Endothelial cell of umbilical vein (primary cell): ENCODE measurements at regions not wholly inside any gene's neighbourhood (a gene's known extent, or its start where the extent isn't known, plus 50 kb on each side); places are given as distances from the start of the nearest gene placed in this dataset.

ENCODE experiments used
- BruUV-seq: library from RNA; stranded (reverse); fragments of 400-500 nt; replicated peaks from 2 replicates; lab custom pipeline; 2021; lab: Mats Ljungman, UMichigan
- CTCF ChIA-PET: fragments of 300-600, 350-600 bp; sonication (Branson Sonifier 250); formaldehyde crosslinking; loops from one replicate; lab custom pipeline; 2021; ENCODE audit warnings: antibody characterized with exemption, inconsistent platforms; lab: Charles Lee
- POLR2A ChIA-PET: fragments of 300-600, 350-600 bp; sonication (Branson Sonifier 250); formaldehyde crosslinking; loops from one replicate; lab custom pipeline; 2021; ENCODE audit warnings: antibody characterized with exemption, inconsistent platforms; lab: Charles Lee
- DNase-seq: peaks from one replicate; pipeline ENCODE4 v3.0.0-alpha.2; 2011; ENCODE audit warnings: low read depth, low spot score
- FAIRE-seq: peaks from 2 replicates; lab custom pipeline; 2011; peaks lifted over from hg19 to GRCh38; lab: Jason Lieb, UNC
- H2AFZ ChIP-seq: 2 replicates; pipeline ENCODE4 v1.6.0; 2012; ENCODE audit warnings: low read depth, low read length, control low read depth, inconsistent platforms
- H3K27ac ChIP-seq: 2 replicates; pipeline ENCODE4 v1.5.1; 2011; ENCODE audit warnings: low read depth, mild to moderate bottlenecking, control low read depth, low read length, moderate library complexity; ENCODE audit not compliant: insufficient read depth
- H3K27me3 ChIP-seq, 2 experiments: 2 replicates each; pipeline versions ENCODE4 v1.6.0 to v1.6.1; 2011; ENCODE audit warnings: low read length in 2 of 2, mixed read lengths in 1 of 2; ENCODE audit not compliant: control insufficient read depth in 2 of 2, insufficient read depth in 2 of 2
- H3K36me3 ChIP-seq, 2 experiments: 2 replicates in 1 of 2; 3 replicates in 1 of 2; pipeline ENCODE4 v1.5.1; 2011; ENCODE audit warnings: low read length in 2 of 2, mild to moderate bottlenecking in 1 of 2, moderate library complexity in 1 of 2; ENCODE audit not compliant: control insufficient read depth in 2 of 2, insufficient read depth in 2 of 2; ENCODE audit errors: extremely low read depth in 1 of 2
- H3K4me1 ChIP-seq: 3 replicates; pipeline ENCODE4 v1.5.1; 2011; ENCODE audit warnings: mild to moderate bottlenecking, low read length; ENCODE audit not compliant: control insufficient read depth, insufficient read depth; ENCODE audit errors: extremely low read depth
- H3K4me2 ChIP-seq: 2 replicates; pipeline ENCODE4 v1.6.1; 2011; ENCODE audit warnings: low read length, control low read depth, mixed read lengths; ENCODE audit not compliant: insufficient read depth
- H3K4me3 ChIP-seq, 3 experiments: fragments of 200-600 bp in 1 of 3; sonication (generic), shearing (Covaris generic) in 1 of 3; replicated peaks in 1 of 3; 2 replicates each; pipeline ENCODE4 v1.5.1; 2011 to 2016; ENCODE audit warnings: control low read depth in 3 of 3, low read length in 3 of 3, mild to moderate bottlenecking in 2 of 3, inconsistent platforms in 1 of 3, low read depth in 1 of 3, moderate library complexity in 1 of 3; ENCODE audit not compliant: insufficient read depth in 1 of 3
- H3K79me2 ChIP-seq: 2 replicates; pipeline ENCODE4 v1.6.0; 2012; ENCODE audit warnings: low read length, inconsistent platforms; ENCODE audit not compliant: control insufficient read depth, insufficient read depth
- H3K9ac ChIP-seq: replicated peaks from 2 replicates; pipeline ENCODE3; 2011; ENCODE audit warnings: low read length, control low read depth; ENCODE audit not compliant: insufficient read depth; ENCODE audit errors: extremely low read depth
- H3K9me1 ChIP-seq: replicated peaks from 3 replicates; pipeline ENCODE4 v1.6.0; 2011; ENCODE audit warnings: mild to moderate bottlenecking, low read length; ENCODE audit not compliant: control insufficient read depth, insufficient read depth; ENCODE audit errors: extremely low read depth
- H3K9me3 ChIP-seq: replicated peaks from 2 replicates; pipeline ENCODE4 v1.5.1; 2012; ENCODE audit warnings: low read length, inconsistent platforms; ENCODE audit not compliant: control insufficient read depth, insufficient read depth
- H4K20me1 ChIP-seq: replicated peaks from 2 replicates; pipeline ENCODE3; 2011; ENCODE audit warnings: mild to moderate bottlenecking, low read length; ENCODE audit not compliant: control insufficient read depth, insufficient read depth; ENCODE audit errors: extremely low read depth
- CTCF ChIP-seq, 2 donors: IDR thresholded peaks; 1 replicate in 1 of 2; 2 replicates in 1 of 2; pipeline ENCODE4 v1.5.1; 2011; ENCODE audit warnings: low read length in 2 of 2, mild to moderate bottlenecking in 2 of 2, moderate library complexity in 2 of 2, control low read depth in 1 of 2, inconsistent platforms in 1 of 2, low read depth in 1 of 2; ENCODE audit not compliant: insufficient read depth in 1 of 2; ENCODE audit errors: extremely low read depth in 1 of 2
- EZH2 ChIP-seq: IDR thresholded peaks from 2 replicates; pipeline ENCODE4 v1.6.1; 2012; ENCODE audit warnings: borderline replicate concordance, low read depth, mild to moderate bottlenecking, moderate library complexity, low read length, inconsistent platforms; ENCODE audit not compliant: severe bottlenecking
- FOS ChIP-seq: IDR thresholded peaks from 2 replicates; pipeline ENCODE4 v1.6.1; 2011; ENCODE audit warnings: mild to moderate bottlenecking, low read length, moderate library complexity, borderline replicate concordance; ENCODE audit not compliant: insufficient read depth
- GATA2 ChIP-seq: IDR thresholded peaks from 2 replicates; pipeline ENCODE4 v1.7.0; 2011; ENCODE audit warnings: low read depth, mild to moderate bottlenecking, moderate library complexity, mixed read lengths, low read length; ENCODE audit not compliant: insufficient read length, insufficient read depth
- JUN ChIP-seq: IDR thresholded peaks from 2 replicates; pipeline ENCODE4 v1.6.1; 2011; ENCODE audit warnings: borderline replicate concordance, low read depth; ENCODE audit not compliant: insufficient read length, insufficient read depth
- MYC ChIP-seq: IDR thresholded peaks from one replicate; pipeline ENCODE4 v1.6.1; 2011; ENCODE audit warnings: mild to moderate bottlenecking, low read depth, low read length
- POLR2A ChIP-seq: IDR thresholded peaks from 2 replicates; pipeline ENCODE4 v1.6.1; 2012; ENCODE audit warnings: low read depth, mild to moderate bottlenecking, control low read depth, low read length
- POLR2AphosphoS5 ChIP-seq: IDR thresholded peaks from 2 replicates; pipeline ENCODE4 v1.6.1; 2012; ENCODE audit warnings: low read depth, mild to moderate bottlenecking, control low read depth, low read length, moderate library complexity; ENCODE audit not compliant: insufficient read depth
- dilution Hi-C: fragments of 300-500 bp; cut with MboI; formaldehyde crosslinking; loops from one replicate; pipeline ENCODE4 v1.15.0; 2019; ENCODE audit warnings: low sequenced_read_pairs; ENCODE audit not compliant: extremely low pct_ligation_motif_present
- intact Hi-C: fragments of 100-400 bp; cut with micrococcal nuclease; formaldehyde crosslinking; loops from one replicate; pipeline ENCODE4 v1.10.0; 2022
- TF ChIP-seq, protein P1 (sequence below): IDR thresholded peaks from 2 replicates; pipeline ENCODE4 v1.6.1; 2011; ENCODE audit not compliant: insufficient read depth, insufficient read length

DNA sequence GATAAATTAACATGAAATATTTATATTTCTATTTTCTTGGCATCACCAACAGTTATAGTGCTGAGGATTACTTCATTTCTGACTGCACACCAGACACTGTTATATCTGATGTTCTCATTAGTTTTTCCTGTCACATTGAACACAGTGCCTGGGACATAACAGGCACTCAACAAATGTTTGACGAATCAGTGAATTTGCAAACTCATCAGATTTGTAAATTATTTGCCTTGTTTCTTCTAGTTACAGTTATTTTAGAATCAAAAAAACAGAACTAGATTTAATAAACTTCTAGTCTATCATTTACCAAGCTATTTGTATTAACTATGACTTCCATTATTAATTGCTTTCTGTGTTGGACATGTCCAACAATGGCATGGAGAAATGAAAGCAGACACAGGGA is 483.3 kb downstream of the KLHL13 start:
- Histone ChIP-seq H3K9me1 (no peaks in the 10 kb centered on the region), H3K9ac (no peak overlapping the region), H3K9me3 (no peaks in the 10 kb centered on the region), H4K20me1 (no peaks in the 10 kb centered on the region), H3K36me3 (no peaks in the 10 kb centered on the region), H3K4me3 (no peak overlapping the region), H3K4me1 (no peaks in the 10 kb centered on the region), H2AFZ (no peak overlapping the region), H3K79me2 (no peaks in the 10 kb centered on the region), H3K27ac (no peak overlapping the region), H3K27me3 (no peaks in the 10 kb centered on the region), H3K4me2 (no peak overlapping the region)
- FAIRE-seq (peak; percentile 46), DNase-seq (no peak)
- ChIA-PET CTCF (no interaction called here), POLR2A (no interaction called here)
- no TSS peak for BruUV-seq
- dilution Hi-C loops (no loop called here), intact Hi-C loops (no loop called here)
- no peak for TF ChIP-seq FOS
- TF ChIP-seq GATA2 = no peak
- TF ChIP-seq CTCF (IDR thresholded peaks at IDR 0.05; ENCODE audit: extremely low read depth in 1 of 2, insufficient read depth in 1 of 2, low read depth in 1 of 2, low read length in 2 of 2) = no peak
- no peak for TF ChIP-seq MYC
- TF ChIP-seq POLR2AphosphoS5 = no peak
- TF ChIP-seq, protein P1, sequence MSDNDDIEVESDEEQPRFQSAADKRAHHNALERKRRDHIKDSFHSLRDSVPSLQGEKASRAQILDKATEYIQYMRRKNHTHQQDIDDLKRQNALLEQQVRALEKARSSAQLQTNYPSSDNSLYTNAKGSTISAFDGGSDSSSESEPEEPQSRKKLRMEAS = no peak
- TF ChIP-seq JUN = no peak
- no peak for TF ChIP-seq EZH2
- no peak for TF ChIP-seq POLR2A
